ENCODE measurements at regions not wholly inside any gene's neighbourhood (a gene's known extent, or its start where the extent isn't known, plus 50 kb on each side); places are given as distances from the start of the nearest gene placed in this dataset.

DNA sequence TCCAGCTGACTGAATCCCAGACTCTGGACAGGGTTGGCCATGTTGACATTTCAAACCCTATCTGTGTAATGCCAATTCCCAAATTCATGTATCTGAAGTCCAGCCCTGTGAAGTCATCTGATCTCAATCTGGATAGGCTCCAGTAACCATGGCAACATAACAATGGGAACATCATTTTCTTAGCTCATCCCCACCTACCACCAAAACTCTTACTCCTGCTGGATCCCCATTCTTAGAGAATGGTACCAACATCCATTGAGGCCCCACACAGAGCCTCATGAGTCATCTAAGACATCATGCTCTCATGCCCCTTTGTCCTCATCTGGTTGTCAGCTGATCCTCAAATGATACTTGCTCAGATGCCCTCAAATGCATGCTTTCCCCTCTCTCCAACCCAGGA lies 58.9 kb upstream of the TEX51 start:
- TF ChIP-seq, protein P1, sequence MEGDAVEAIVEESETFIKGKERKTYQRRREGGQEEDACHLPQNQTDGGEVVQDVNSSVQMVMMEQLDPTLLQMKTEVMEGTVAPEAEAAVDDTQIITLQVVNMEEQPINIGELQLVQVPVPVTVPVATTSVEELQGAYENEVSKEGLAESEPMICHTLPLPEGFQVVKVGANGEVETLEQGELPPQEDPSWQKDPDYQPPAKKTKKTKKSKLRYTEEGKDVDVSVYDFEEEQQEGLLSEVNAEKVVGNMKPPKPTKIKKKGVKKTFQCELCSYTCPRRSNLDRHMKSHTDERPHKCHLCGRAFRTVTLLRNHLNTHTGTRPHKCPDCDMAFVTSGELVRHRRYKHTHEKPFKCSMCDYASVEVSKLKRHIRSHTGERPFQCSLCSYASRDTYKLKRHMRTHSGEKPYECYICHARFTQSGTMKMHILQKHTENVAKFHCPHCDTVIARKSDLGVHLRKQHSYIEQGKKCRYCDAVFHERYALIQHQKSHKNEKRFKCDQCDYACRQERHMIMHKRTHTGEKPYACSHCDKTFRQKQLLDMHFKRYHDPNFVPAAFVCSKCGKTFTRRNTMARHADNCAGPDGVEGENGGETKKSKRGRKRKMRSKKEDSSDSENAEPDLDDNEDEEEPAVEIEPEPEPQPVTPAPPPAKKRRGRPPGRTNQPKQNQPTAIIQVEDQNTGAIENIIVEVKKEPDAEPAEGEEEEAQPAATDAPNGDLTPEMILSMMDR (conservative IDR thresholded peaks at IDR 0.05 in 1 of 2, IDR thresholded peaks at IDR 0.05 in 1 of 2; ENCODE audit: low read depth in 1 of 2, low read length in 2 of 2) = no peak
- no peak for TF ChIP-seq EZH2 (IDR thresholded peaks at IDR 0.05; ENCODE audit: low read length, missing control alignments)
